Suprapubic skin (tissue), 4 donors: ENCODE measurements at regions not wholly inside any gene's neighbourhood (a gene's known extent, or its start where the extent isn't known, plus 50 kb on each side); places are given as distances from the start of the nearest gene placed in this dataset.
"Not testable (repeated sequence)": the region's sequence is repeated elsewhere in the genome, so short reads cannot be mapped to it uniquely, and the experiment has no call there.

Experiments used
- DNase-seq, 2 donors: peaks; one replicate each; pipeline ENCODE4 v3.0.0-alpha.2; 2019; ENCODE audit warnings: low spot score in 2 of 2
- H3K27ac ChIP-seq: fragments of 200-600 bp; sonication (generic); one replicate; pipeline ENCODE4 v1.5.1; 2019
- H3K27me3 ChIP-seq: fragments of 200-600 bp; sonication (generic); one replicate; pipeline ENCODE4 v1.5.1; 2019
- H3K36me3 ChIP-seq: fragments of 200-600 bp; sonication (generic); one replicate; pipeline ENCODE4 v1.5.1; 2019
- H3K4me1 ChIP-seq: fragments of 200-600 bp; sonication (generic); one replicate; pipeline ENCODE4 v1.5.1; 2019
- H3K4me3 ChIP-seq: fragments of 200-600 bp; sonication (generic); one replicate; pipeline ENCODE4 v1.5.1; 2019; ENCODE audit warnings: mild to moderate bottlenecking
- H3K9me3 ChIP-seq: fragments of 200-600 bp; sonication (generic); one replicate; pipeline ENCODE4 v1.5.1; 2019
- CTCF ChIP-seq, 2 donors: fragments of 200-600 bp in 1 of 2; fragments of 450-650 bp in 1 of 2; sonication (generic) in 1 of 2; IDR thresholded peaks; one replicate each; pipeline ENCODE4 v1.5.1; 2016 to 2019; ENCODE audit warnings: antibody characterized with exemption in 2 of 2, mild to moderate bottlenecking in 1 of 2, moderate library complexity in 1 of 2
- EP300 ChIP-seq: sonication (generic); formaldehyde crosslinking; IDR thresholded peaks from one replicate; pipeline ENCODE4 v1.6.1; 2017; ENCODE audit warnings: antibody characterized with exemption
- POLR2A ChIP-seq, 2 donors: fragments of 450-650 bp; IDR thresholded peaks; one replicate each; pipeline ENCODE4 v1.6.1; 2017; ENCODE audit warnings: antibody characterized with exemption in 2 of 2, mild to moderate bottlenecking in 2 of 2, moderate library complexity in 2 of 2
- POLR2AphosphoS5 ChIP-seq, 3 donors: sonication (generic); formaldehyde crosslinking; IDR thresholded peaks; one replicate each; pipeline ENCODE4 v1.6.1; 2017; ENCODE audit warnings: antibody characterized with exemption in 3 of 3
- WGBS: methylation state at CpG from one replicate; pipeline ENCODE4 v1.1.5; 2018; 5-methylcytosine and 5-hydroxymethylcytosine counted together

- WGBS: 74% methylated on average over 6 of the region's 6 CpGs
- TF ChIP-seq EP300: no peak
- TF ChIP-seq POLR2A (IDR thresholded peaks at IDR 0.05): no peak
- TF ChIP-seq CTCF (IDR thresholded peaks at IDR 0.05): no peak
- TF ChIP-seq POLR2AphosphoS5 (IDR thresholded peaks at IDR 0.05): no peak
- no peak for DNase-seq
Observed at GRCh38 chr14:104419865-104420505, 159.6 kb upstream of the C14orf180 start.

GRCh38 chr14:104420523-104420922 is 159.0 kb upstream of the C14orf180 start:
- WGBS: 92% methylated on average over 3 of the region's 3 CpGs
- not testable (repeated sequence) for H3K9me3 ChIP-seq, DNase-seq, H3K4me1 ChIP-seq, H3K27ac ChIP-seq, H3K4me3 ChIP-seq, H3K36me3 ChIP-seq
- peaks cover 34% of the 10 kb centered on the region for H3K27me3 ChIP-seq

More at GRCh38 chr14:104419865-104420505, 159.6 kb upstream of the C14orf180 start:
- peaks cover 29% of the 10 kb centered on the region for H3K27me3 ChIP-seq
- no peaks in the 10 kb centered on the region for H3K9me3 ChIP-seq
- no peaks in the 10 kb centered on the region for H3K36me3 ChIP-seq
- H3K27ac ChIP-seq: no peak overlapping the region
- H3K4me3 ChIP-seq: no peak overlapping the region
- H3K4me1 ChIP-seq: peaks cover 4% of the 10 kb centered on the region

GRCh38 chr14:104420990-104421389 is 158.6 kb upstream of the C14orf180 start:
- H3K27ac ChIP-seq: no peak overlapping the region
- peak; percentile 35 to 43 for DNase-seq
- 88% methylated on average over 13 of the region's 13 CpGs for WGBS
- no peak for TF ChIP-seq EP300
- no peak for TF ChIP-seq CTCF (IDR thresholded peaks at IDR 0.05)
- no peak for TF ChIP-seq POLR2AphosphoS5 (IDR thresholded peaks at IDR 0.05)
- no peak for TF ChIP-seq POLR2A (IDR thresholded peaks at IDR 0.05)
- H3K4me3 ChIP-seq: no peak overlapping the region
- H3K9me3 ChIP-seq: no peaks in the 10 kb centered on the region
- H3K27me3 ChIP-seq: peaks cover 36% of the 10 kb centered on the region
- H3K4me1 ChIP-seq: peaks cover 4% of the 10 kb centered on the region
- H3K36me3 ChIP-seq: no peaks in the 10 kb centered on the region

GRCh38 chr14:104421401-104421821 is 158.2 kb upstream of the C14orf180 start:
- Histone ChIP-seq H3K9me3 (no peaks in the 10 kb centered on the region), H3K27ac (no peak overlapping the region), H3K4me1 (peaks cover 4% of the 10 kb centered on the region), H3K36me3 (no peaks in the 10 kb centered on the region), H3K27me3 (peaks cover 36% of the 10 kb centered on the region), H3K4me3 (no peak overlapping the region)
- peak in 1 of 2 donors; percentile 66 for DNase-seq
- WGBS: 100% methylated on average over 4 of the region's 4 CpGs
- TF ChIP-seq EP300 (no peak), POLR2A (IDR thresholded peaks at IDR 0.05) (no peak), POLR2AphosphoS5 (IDR thresholded peaks at IDR 0.05) (no peak), CTCF (IDR thresholded peaks at IDR 0.05) (no peak)

- Histone ChIP-seq H3K4me1 (peaks cover 4% of the 10 kb centered on the region), H3K36me3 (no peaks in the 10 kb centered on the region), H3K9me3 (no peaks in the 10 kb centered on the region), H3K4me3 (no peak overlapping the region), H3K27ac (no peak overlapping the region), H3K27me3 (peaks cover 38% of the 10 kb centered on the region)
- 61% methylated on average over 30 of the region's 36 CpGs for WGBS
- TF ChIP-seq POLR2A (IDR thresholded peaks at IDR 0.05) (no peak), CTCF (IDR thresholded peaks at IDR 0.05) (no peak), EP300 (no peak), POLR2AphosphoS5 (IDR thresholded peaks at IDR 0.05) (no peak)
- DNase-seq: peak; percentile 37 to 62
Observed at GRCh38 chr14:104421892-104422828, 157.4 kb upstream of the C14orf180 start.
